MM.1S (cell line): ENCODE measurements at regions not wholly inside any gene's neighbourhood (a gene's known extent, or its start where the extent isn't known, plus 50 kb on each side); places are given as distances from the start of the nearest gene placed in this dataset.

Source experiments
- EZH2phosphoT487 ChIP-seq: fragments of 300-600 bp; sonication (generic); IDR thresholded peaks from 2 replicates; pipeline ENCODE4 v1.6.1; 2018; ENCODE audit warnings: antibody characterized with exemption, low read length
- TF ChIP-seq, protein P1 (sequence below): fragments of 300-600 bp; sonication (generic); IDR thresholded peaks from 2 replicates; pipeline ENCODE4 v1.5.1; 2016; ENCODE audit warnings: antibody characterized with exemption, low read length, mixed read lengths

DNA sequence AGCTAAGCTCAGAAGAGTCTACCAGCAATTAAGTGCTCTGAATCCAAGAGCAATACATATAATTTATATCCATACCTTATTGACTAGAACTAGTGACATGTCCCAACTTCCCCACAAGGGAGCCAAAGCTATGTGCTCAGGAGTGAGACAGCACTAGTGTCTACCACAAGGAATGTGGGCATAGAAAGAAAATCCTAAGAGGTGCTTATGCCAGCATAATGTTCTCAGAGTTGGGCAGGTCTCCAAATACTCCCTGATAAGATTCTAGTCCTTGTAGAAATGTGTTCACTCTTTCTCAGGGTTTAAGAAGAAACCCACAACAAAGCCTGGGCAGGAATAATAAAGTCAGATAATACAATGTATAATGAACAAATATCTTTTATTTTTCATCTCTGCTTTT, 275.1 kb downstream of the BRINP1 start:
- TF ChIP-seq, protein P1, sequence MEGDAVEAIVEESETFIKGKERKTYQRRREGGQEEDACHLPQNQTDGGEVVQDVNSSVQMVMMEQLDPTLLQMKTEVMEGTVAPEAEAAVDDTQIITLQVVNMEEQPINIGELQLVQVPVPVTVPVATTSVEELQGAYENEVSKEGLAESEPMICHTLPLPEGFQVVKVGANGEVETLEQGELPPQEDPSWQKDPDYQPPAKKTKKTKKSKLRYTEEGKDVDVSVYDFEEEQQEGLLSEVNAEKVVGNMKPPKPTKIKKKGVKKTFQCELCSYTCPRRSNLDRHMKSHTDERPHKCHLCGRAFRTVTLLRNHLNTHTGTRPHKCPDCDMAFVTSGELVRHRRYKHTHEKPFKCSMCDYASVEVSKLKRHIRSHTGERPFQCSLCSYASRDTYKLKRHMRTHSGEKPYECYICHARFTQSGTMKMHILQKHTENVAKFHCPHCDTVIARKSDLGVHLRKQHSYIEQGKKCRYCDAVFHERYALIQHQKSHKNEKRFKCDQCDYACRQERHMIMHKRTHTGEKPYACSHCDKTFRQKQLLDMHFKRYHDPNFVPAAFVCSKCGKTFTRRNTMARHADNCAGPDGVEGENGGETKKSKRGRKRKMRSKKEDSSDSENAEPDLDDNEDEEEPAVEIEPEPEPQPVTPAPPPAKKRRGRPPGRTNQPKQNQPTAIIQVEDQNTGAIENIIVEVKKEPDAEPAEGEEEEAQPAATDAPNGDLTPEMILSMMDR = no peak
- TF ChIP-seq EZH2phosphoT487 = no peak
